Spleen (tissue), 11 donors: ENCODE measurements at regions not wholly inside any gene's neighbourhood (a gene's known extent, or its start where the extent isn't known, plus 50 kb on each side); places are given as distances from the start of the nearest gene placed in this dataset.

Experiments used
- DNase-seq: peaks from one replicate; pipeline ENCODE4 v3.0.0-alpha.2; 2020
- H3K27ac ChIP-seq, 8 donors: fragments of 200-600 bp; sonication (generic) in 7 of 8; 1 replicate in 4 of 8; 2 replicates in 4 of 8; pipeline versions ENCODE4 v1.5.0 to v1.8.0; 2016 to 2021; ENCODE audit warnings: inconsistent platforms in 4 of 8, mild to moderate bottlenecking in 4 of 8, moderate library complexity in 1 of 8
- H3K27me3 ChIP-seq, 7 donors: fragments of 200-600 bp; sonication (generic) in 6 of 7; replicated peaks in 1 of 7; 1 replicate in 4 of 7; 2 replicates in 3 of 7; pipeline versions ENCODE4 v1.5.0 to v1.8.0; 2016 to 2021; ENCODE audit warnings: inconsistent platforms in 3 of 7, mild to moderate bottlenecking in 1 of 7
- H3K36me3 ChIP-seq, 6 donors: fragments of 200-600 bp; sonication (generic) in 5 of 6; 1 replicate in 4 of 6; 2 replicates in 2 of 6; pipeline versions ENCODE4 v1.5.0 to v1.8.0; 2016 to 2021; ENCODE audit warnings: inconsistent platforms in 2 of 6
- H3K4me1 ChIP-seq, 6 donors: fragments of 200-600 bp; sonication (generic) in 5 of 6; 1 replicate in 3 of 6; 2 replicates in 3 of 6; pipeline versions ENCODE4 v1.5.0 to v1.8.0; 2016 to 2021; ENCODE audit warnings: inconsistent platforms in 3 of 6
- H3K4me3 ChIP-seq, 8 donors: fragments of 200-600 bp; sonication (generic) in 7 of 8; 1 replicate in 4 of 8; 2 replicates in 4 of 8; pipeline versions ENCODE4 v1.5.0 to v1.8.0; 2016 to 2021; ENCODE audit warnings: inconsistent platforms in 4 of 8, mild to moderate bottlenecking in 4 of 8, moderate library complexity in 2 of 8
- H3K9me3 ChIP-seq, 8 donors: fragments of 200-600 bp; sonication (generic) in 7 of 8; 1 replicate in 4 of 8; 2 replicates in 4 of 8; pipeline versions ENCODE4 v1.5.0 to v1.8.0; 2016 to 2021; ENCODE audit warnings: inconsistent platforms in 4 of 8
- POLR2A ChIP-seq, 3 donors: fragments of 450-650 bp; IDR thresholded peaks; one replicate each; pipeline ENCODE4 v1.5.1; 2017; ENCODE audit warnings: antibody characterized with exemption in 3 of 3, mild to moderate bottlenecking in 1 of 3
- POLR2AphosphoS5 ChIP-seq, 3 donors: sonication (generic); formaldehyde crosslinking; IDR thresholded peaks; one replicate each; pipeline ENCODE4 v1.5.1; 2017; ENCODE audit warnings: antibody characterized with exemption in 3 of 3
- WGBS, 5 donors: extraction: QIAGEN DNeasy Blood & Tissue Kit in 3 of 5; methylation state at CpG; one replicate each; pipeline versions ENCODE4 v1.1.5 to v1.1.7; 2013 to 2018; 5-methylcytosine and 5-hydroxymethylcytosine counted together
- intact Hi-C: fragments of 100-400 bp; cut with DNase I; formaldehyde crosslinking; loops from one replicate; pipeline ENCODE4 v1.15.0; 2023; ENCODE audit warnings: low total_unique reads
- TF ChIP-seq, protein P1 (sequence below), 11 experiments: fragments of 200-600 bp in 7 of 11; fragments of 450-650 bp in 4 of 11; sonication (generic) in 4 of 11; IDR thresholded peaks in 8 of 11; conservative IDR thresholded peaks in 3 of 11; 1 replicate in 7 of 11; 2 replicates in 4 of 11; pipeline versions ENCODE4 v1.4.0 to v1.8.0; 2016 to 2021; ENCODE audit warnings: antibody characterized with exemption in 11 of 11, inconsistent platforms in 4 of 11, mild to moderate bottlenecking in 1 of 11
- donor health status: healthy with polysubstance abuse.
- donor health status: DM: no; HTN: no; CAD: no; lungs with moderate emphysema.
- donor health status: DM: no; HTN: no; CAD: no.
- donor health status: Bipolar disorder and iron deficiency.
- donor health status: healthy.
- donor health status: DM: no; HTN: no; CAD: no.
- donor health status: DM: yes; HTN: yes; CAD: no.

DNA sequence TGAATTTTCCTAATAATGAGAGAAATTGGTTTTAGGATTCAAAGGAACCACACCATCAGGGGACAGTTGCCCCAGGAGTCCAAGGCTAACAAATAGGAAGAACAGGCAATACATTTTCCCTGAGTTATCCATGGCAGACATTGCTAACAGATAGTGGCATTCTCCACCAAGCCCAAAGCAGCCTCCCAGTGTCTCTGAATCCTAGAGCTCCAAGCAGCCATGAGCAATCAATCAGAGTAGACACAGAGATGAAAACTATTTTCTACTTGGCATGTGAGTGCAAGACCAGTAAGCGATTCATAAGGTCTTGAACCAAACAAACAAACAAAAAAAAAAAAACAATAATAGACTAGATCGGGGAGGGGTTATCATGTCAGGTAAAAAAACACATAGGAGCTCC is 515.7 kb downstream of the MED13L start:
- TF ChIP-seq POLR2AphosphoS5 (IDR thresholded peaks at IDR 0.05) (no peak), POLR2A (IDR thresholded peaks at IDR 0.05) (no peak)
- TF ChIP-seq, protein P1, sequence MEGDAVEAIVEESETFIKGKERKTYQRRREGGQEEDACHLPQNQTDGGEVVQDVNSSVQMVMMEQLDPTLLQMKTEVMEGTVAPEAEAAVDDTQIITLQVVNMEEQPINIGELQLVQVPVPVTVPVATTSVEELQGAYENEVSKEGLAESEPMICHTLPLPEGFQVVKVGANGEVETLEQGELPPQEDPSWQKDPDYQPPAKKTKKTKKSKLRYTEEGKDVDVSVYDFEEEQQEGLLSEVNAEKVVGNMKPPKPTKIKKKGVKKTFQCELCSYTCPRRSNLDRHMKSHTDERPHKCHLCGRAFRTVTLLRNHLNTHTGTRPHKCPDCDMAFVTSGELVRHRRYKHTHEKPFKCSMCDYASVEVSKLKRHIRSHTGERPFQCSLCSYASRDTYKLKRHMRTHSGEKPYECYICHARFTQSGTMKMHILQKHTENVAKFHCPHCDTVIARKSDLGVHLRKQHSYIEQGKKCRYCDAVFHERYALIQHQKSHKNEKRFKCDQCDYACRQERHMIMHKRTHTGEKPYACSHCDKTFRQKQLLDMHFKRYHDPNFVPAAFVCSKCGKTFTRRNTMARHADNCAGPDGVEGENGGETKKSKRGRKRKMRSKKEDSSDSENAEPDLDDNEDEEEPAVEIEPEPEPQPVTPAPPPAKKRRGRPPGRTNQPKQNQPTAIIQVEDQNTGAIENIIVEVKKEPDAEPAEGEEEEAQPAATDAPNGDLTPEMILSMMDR (IDR thresholded peaks at IDR 0.05 in 8 of 11, conservative IDR thresholded peaks at IDR 0.05 in 3 of 11), result no peak
- H3K27ac ChIP-seq, result no peak overlapping the region
- H3K9me3 ChIP-seq, result no peaks in the 10 kb centered on the region
- WGBS, 5 donors, result 78 to 98% (median 88%) methylated on average over 2 of the region's 2 CpGs
- DNase-seq, result no peak
- H3K36me3 ChIP-seq, result no peaks in the 10 kb centered on the region
- H3K4me1 ChIP-seq, result no peaks in the 10 kb centered on the region
- intact Hi-C loops, result no loop called here
- H3K27me3 ChIP-seq, result peaks cover 0 to 36% (median 0%) of the 10 kb centered on the region in 7 donors
- H3K4me3 ChIP-seq, result no peak overlapping the region

DNA sequence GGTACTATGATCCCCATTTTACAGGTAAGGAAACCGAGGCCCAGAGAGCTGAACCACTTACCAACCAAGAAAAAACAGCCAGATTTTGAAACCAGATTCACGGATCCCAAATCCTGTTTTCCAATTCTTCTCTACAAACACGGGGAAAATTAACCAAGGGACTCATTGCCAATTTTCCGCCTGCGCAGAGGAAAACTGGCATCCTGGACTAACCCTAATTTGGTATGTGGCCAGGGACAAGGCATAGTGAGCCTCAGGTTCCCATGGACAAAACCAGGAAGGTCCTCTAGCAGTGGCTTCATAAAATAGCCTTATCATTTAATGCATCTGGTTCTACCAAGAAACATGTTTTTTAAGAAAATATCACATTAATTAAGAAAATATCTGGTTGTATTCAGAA is 517.3 kb downstream of the MED13L start:
- Histone ChIP-seq H3K27ac (no peak overlapping the region), H3K9me3 (no peaks in the 10 kb centered on the region), H3K27me3 (peaks cover 0 to 49% (median 10%) of the 10 kb centered on the region in 7 donors), H3K4me1 (no peaks in the 10 kb centered on the region), H3K36me3 (no peaks in the 10 kb centered on the region), H3K4me3 (no peak overlapping the region)
- TF ChIP-seq, protein P1 (IDR thresholded peaks at IDR 0.05 in 8 of 11, conservative IDR thresholded peaks at IDR 0.05 in 3 of 11), result no peak
- TF ChIP-seq POLR2AphosphoS5 (IDR thresholded peaks at IDR 0.05), result no peak
- no peak for TF ChIP-seq POLR2A (IDR thresholded peaks at IDR 0.05)
- no peak for DNase-seq
- 61 to 85% (median 73%) methylated on average over 5 of the region's 5 CpGs for WGBS, 5 donors
- intact Hi-C loops, result no loop called here

DNA sequence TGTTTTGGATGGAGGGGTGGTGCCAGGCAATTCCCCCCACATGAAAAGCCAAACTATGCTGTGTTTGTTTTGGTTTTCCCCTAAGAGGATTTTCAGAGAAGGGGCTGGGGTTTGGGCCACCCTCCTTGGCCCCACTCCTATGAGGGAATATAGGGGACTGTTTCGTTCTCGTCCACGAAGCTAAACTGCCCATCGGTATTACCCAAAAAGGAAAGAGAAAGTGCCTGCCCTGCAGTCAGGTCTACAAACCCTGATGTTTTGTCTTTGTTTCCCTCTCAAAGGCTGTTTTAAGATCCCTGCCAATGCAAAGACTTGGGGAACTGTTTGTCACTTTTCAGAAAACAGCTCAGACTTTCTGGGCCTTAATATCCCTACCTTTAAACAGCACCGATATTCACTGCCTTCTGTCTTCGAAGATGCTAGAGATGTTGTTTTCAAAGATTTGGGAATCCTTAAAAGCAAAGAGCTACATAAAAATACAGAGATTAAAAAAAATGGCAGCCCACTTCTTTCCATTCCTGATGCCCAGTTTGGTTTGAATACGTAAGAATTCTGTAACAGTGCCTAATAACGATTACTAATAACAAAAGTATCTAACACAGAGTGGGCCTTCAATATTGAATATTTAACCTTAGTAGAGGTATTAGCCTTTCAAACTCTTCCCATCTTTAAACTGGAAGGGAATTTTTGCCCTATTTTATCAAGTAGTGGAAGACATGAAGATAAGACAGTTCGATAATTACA is 518.4 kb downstream of the MED13L start:
- Histone ChIP-seq H3K9me3 (no peaks in the 10 kb centered on the region), H3K4me1 (no peaks in the 10 kb centered on the region), H3K36me3 (no peaks in the 10 kb centered on the region), H3K4me3 (no peak overlapping the region), H3K27me3 (peaks cover 0 to 55% (median 13%) of the 10 kb centered on the region in 7 donors), H3K27ac (no peak overlapping the region)
- intact Hi-C loops, result no loop called here
- TF ChIP-seq, protein P1 (IDR thresholded peaks at IDR 0.05 in 8 of 11, conservative IDR thresholded peaks at IDR 0.05 in 3 of 11), result no peak
- TF ChIP-seq POLR2A (IDR thresholded peaks at IDR 0.05) (no peak), POLR2AphosphoS5 (IDR thresholded peaks at IDR 0.05) (no peak)
- no peak for DNase-seq
- WGBS, 5 donors, result 83 to 90% (median 88%) methylated on average over 9 of the region's 9 CpGs

DNA sequence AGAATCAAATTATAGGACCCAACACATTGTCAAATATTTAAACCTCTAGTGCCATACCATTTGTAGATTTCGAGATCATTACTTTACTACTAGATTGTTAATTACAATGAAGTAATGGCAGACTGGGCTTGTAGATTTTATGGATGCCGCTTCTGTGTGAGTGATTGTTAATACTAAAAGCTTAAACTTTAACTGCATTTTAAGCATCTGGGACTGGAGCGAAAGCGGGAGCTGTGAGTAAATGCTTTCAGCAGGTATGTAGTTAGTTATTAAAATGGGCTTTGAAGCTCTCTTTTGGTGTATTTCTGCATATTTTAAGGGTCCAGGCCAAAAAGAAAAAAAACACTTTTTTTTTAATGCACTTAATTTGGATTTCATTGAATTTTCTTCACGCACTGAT is 519.3 kb downstream of the MED13L start:
- 88 to 97% (median 93%) methylated on average over 5 of the region's 5 CpGs for WGBS, 5 donors
- DNase-seq, result no peak
- no peak overlapping the region for H3K4me3 ChIP-seq
- H3K36me3 ChIP-seq, result no peaks in the 10 kb centered on the region
- no peaks in the 10 kb centered on the region for H3K9me3 ChIP-seq
- H3K4me1 ChIP-seq, result no peaks in the 10 kb centered on the region
- peaks cover 0 to 61% (median 13%) of the 10 kb centered on the region in 7 donors for H3K27me3 ChIP-seq
- TF ChIP-seq POLR2A (IDR thresholded peaks at IDR 0.05) (no peak), POLR2AphosphoS5 (IDR thresholded peaks at IDR 0.05) (no peak)
- TF ChIP-seq, protein P1 (IDR thresholded peaks at IDR 0.05 in 8 of 11, conservative IDR thresholded peaks at IDR 0.05 in 3 of 11), result no peak
- intact Hi-C loops, result no loop called here
- no peak overlapping the region for H3K27ac ChIP-seq
